Coronary artery (tissue), 2 donors: ENCODE measurements at regions not wholly inside any gene's neighbourhood (a gene's known extent, or its start where the extent isn't known, plus 50 kb on each side); places are given as distances from the start of the nearest gene placed in this dataset.

Experiments used
- DNase-seq: peaks from one replicate; pipeline ENCODE4 v3.0.0-alpha.2; 2017; ENCODE audit warnings: low spot score
- H3K27ac ChIP-seq, 2 donors: fragments of 200-600 bp; sonication (generic); one replicate each; pipeline ENCODE4 v1.5.1; 2016 to 2019
- H3K4me3 ChIP-seq: fragments of 200-600 bp; sonication (generic); 2 replicates; pipeline ENCODE4 v1.5.1; 2016; ENCODE audit warnings: mild to moderate bottlenecking, moderate library complexity
- TF ChIP-seq, protein P1 (sequence below): fragments of 200-600 bp; sonication (generic); IDR thresholded peaks from one replicate; pipeline ENCODE4 v1.5.1; 2019; ENCODE audit warnings: antibody characterized with exemption

DNA sequence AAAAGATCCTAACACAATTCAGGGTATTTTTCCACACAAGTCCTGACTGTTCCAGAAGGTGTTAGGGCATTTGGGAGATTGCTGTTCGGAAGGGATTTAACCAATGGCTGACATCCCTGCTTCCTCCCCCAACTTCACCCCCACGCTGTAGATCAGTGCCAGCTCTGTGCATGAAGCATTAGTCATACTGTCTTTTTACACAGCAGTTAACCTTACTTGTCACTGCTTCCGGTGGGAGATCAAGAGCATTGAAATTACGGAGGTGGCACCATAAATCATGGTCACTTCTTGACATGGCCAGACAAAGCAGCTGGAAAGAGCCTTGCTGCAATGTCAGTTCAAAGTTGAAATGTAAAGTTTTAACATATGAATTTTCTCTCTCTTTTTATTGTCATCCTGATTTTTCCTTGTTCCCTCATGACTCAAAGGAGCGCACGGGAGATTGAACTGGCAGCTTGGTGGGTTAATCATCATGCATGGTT, 70.2 kb downstream of the HRH4 start:
- Histone ChIP-seq H3K4me3 (no peak overlapping the region), H3K27ac (no peak overlapping the region)
- no peak for DNase-seq
- TF ChIP-seq, protein P1, sequence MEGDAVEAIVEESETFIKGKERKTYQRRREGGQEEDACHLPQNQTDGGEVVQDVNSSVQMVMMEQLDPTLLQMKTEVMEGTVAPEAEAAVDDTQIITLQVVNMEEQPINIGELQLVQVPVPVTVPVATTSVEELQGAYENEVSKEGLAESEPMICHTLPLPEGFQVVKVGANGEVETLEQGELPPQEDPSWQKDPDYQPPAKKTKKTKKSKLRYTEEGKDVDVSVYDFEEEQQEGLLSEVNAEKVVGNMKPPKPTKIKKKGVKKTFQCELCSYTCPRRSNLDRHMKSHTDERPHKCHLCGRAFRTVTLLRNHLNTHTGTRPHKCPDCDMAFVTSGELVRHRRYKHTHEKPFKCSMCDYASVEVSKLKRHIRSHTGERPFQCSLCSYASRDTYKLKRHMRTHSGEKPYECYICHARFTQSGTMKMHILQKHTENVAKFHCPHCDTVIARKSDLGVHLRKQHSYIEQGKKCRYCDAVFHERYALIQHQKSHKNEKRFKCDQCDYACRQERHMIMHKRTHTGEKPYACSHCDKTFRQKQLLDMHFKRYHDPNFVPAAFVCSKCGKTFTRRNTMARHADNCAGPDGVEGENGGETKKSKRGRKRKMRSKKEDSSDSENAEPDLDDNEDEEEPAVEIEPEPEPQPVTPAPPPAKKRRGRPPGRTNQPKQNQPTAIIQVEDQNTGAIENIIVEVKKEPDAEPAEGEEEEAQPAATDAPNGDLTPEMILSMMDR: no peak

DNA sequence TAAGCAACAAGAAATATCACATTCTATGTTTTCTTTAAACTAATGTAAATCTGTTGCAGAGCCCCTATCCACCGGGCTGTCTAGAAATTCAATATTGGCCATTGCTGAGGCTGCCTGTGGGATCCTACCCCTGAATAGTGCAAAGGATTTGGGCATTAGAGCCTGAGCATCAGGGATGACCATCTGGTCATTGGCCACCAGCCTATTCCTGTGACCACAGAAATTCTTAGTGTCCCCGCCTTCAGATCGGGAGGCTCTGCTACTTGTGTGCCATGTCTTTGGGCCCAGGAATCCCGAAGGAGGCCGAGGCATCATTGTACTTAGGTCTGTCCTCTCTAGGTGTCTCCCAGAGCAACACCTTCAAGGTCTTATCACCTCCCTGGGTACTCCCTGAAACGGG, 73.8 kb downstream of the HRH4 start:
- Histone ChIP-seq H3K4me3 (no peak overlapping the region), H3K27ac (no peak overlapping the region)
- no peak for DNase-seq
- TF ChIP-seq, protein P1: no peak

DNA sequence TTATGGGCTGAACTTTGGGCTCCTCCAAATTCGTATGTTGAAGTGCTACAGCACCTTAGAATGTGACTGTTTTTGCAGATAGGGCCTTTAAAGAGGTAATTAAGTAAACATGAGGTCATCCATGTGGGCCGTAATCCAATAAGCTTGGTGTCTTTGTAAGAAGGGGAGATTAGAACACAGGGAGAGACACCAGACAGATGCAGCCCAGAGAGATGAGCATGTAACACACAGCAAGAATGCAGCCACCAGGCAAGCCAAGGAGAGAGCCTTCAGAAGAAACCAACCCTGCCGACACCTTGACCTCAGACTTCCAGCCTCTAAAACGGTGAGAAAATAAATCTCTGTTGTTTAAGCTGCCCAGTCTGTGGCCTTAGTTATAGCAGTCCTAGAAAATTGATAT, 74.3 kb downstream of the HRH4 start:
- DNase-seq: no peak
- Histone ChIP-seq H3K4me3 (no peak overlapping the region), H3K27ac (no peak overlapping the region)
- TF ChIP-seq, protein P1: no peak

DNA sequence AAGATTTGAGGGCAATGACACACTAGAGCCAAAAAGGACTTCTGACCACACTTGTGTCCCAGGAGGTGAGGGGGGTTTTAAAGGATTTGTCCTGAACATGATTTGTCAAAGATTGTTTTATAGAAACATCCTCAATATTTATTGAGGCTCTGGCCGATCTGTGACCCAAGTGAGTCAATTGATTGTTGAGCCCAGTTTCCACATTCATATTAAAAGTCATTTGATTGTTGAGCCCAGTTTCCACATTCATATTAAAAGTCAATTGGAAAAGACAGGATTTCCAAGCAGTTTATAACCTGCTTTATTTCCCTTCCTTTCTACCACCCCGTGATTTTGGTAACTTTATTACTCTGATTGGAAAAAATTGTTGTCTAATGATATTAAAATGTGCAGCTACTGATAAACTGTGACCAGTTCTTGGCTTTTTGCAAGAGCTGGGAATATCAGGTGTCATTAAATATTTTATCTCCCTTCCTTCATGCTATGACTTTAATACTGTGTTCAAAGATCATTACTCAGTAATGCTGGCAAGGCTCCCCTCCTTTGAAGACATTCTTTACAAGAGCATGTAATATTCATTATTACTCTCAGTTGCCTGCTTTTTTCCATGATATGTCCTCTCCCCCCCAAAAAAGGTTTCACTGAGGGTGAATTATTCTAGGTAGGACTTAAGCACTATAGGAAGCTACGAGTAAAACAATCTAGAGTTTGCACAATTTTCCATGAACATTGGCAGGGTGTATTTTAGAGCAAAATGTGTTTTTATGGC, 75.3 kb downstream of the HRH4 start:
- no peak overlapping the region for H3K4me3 ChIP-seq
- no peak for DNase-seq
- TF ChIP-seq, protein P1: no peak
- no peak overlapping the region for H3K27ac ChIP-seq

DNA sequence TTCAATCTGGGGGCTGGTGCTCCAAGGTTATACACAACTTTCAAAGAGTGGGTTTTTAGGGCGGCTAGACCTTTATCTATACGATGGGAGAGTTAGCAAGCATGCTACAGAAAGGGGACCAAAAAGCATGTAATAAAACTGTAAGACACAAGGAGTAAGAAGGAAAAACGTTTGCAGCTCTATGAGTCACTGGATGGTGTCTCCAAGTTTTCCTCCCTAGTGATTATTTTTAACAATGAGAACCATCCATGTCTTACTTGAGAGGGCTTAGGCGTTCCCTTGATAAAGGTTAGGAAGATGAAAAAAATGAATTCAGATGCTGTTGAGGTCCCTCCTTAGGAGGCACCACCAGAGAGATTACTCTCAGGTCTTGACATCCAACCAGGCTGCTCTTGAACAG, 75.9 kb downstream of the HRH4 start:
- no peak overlapping the region for H3K4me3 ChIP-seq
- H3K27ac ChIP-seq: no peak overlapping the region
- DNase-seq: no peak
- TF ChIP-seq, protein P1: no peak

DNA sequence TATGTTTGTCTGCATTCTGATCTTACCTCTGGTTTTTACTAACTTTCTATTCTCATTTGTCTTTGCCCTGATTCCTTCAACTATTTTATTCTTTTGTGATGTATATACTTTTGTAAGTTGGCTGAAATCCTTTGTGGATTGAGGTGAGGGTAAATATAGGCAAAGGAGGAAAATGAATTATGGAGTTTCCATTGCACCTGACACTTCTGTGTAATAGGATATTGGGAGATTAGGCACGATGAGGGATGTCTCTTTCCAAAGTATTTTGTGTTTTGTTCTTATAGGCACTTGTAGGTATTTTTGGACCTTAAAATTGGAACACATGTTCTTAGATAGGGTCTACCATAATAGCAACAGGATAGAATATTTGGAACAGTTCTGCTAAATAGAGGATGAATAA, 76.4 kb downstream of the HRH4 start:
- TF ChIP-seq, protein P1: no peak
- Histone ChIP-seq H3K4me3 (no peak overlapping the region), H3K27ac (no peak overlapping the region)
- no peak for DNase-seq
